ENCODE measurements at regions not wholly inside any gene's neighbourhood (a gene's known extent, or its start where the extent isn't known, plus 50 kb on each side); places are given as distances from the start of the nearest gene placed in this dataset.

DNA sequence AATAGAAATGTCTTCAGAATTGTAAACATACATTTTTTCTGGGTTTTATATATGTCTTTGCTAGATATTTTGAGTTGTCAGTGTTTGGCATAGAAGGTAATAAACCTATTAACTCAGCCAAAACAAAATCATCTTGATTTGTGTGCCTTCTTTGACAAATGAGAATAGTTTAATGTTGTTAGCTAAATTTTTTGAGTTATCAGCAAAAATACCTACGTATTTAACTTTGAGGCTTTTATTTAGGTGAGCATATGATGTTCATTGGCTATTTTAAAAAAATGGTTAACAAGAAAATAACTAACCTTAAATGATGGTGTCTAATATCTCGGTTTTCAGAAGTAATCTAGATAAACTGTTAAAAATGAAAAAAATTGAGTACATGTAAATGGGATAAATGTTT, 83.2 kb upstream of the SLC5A9 start:
- TF ChIP-seq, protein P1, sequence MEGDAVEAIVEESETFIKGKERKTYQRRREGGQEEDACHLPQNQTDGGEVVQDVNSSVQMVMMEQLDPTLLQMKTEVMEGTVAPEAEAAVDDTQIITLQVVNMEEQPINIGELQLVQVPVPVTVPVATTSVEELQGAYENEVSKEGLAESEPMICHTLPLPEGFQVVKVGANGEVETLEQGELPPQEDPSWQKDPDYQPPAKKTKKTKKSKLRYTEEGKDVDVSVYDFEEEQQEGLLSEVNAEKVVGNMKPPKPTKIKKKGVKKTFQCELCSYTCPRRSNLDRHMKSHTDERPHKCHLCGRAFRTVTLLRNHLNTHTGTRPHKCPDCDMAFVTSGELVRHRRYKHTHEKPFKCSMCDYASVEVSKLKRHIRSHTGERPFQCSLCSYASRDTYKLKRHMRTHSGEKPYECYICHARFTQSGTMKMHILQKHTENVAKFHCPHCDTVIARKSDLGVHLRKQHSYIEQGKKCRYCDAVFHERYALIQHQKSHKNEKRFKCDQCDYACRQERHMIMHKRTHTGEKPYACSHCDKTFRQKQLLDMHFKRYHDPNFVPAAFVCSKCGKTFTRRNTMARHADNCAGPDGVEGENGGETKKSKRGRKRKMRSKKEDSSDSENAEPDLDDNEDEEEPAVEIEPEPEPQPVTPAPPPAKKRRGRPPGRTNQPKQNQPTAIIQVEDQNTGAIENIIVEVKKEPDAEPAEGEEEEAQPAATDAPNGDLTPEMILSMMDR (IDR thresholded peaks at IDR 0.05): no peak
- TF ChIP-seq POLR2A (IDR thresholded peaks at IDR 0.05): no peak

All from heart left ventricle (tissue), 13 donors.